Upper lobe of left lung (tissue), 4 donors: ENCODE measurements at regions not wholly inside any gene's neighbourhood (a gene's known extent, or its start where the extent isn't known, plus 50 kb on each side); places are given as distances from the start of the nearest gene placed in this dataset.

Source experiments
- CTCF ChIP-seq, 6 experiments: fragments of 450-650 bp in 4 of 6; fragments of 200-600 bp in 2 of 6; sonication (generic) in 2 of 6; IDR thresholded peaks; one replicate each; pipeline ENCODE4 v1.5.1; 2016 to 2019; ENCODE audit warnings: antibody characterized with exemption in 6 of 6
- EP300 ChIP-seq, 4 donors: sonication (generic); formaldehyde crosslinking; IDR thresholded peaks; one replicate each; pipeline ENCODE4 v1.5.1; 2017; ENCODE audit warnings: antibody characterized with exemption in 4 of 4, control low read depth in 2 of 4

GRCh38 chr15:79160211-79160610, 69.6 kb upstream of the RASGRF1 start:
- TF ChIP-seq CTCF (IDR thresholded peaks at IDR 0.05) = no peak
- no peak for TF ChIP-seq EP300 (IDR thresholded peaks at IDR 0.05)
